Aorta (tissue), 5 donors: ENCODE measurements at regions not wholly inside any gene's neighbourhood (a gene's known extent, or its start where the extent isn't known, plus 50 kb on each side); places are given as distances from the start of the nearest gene placed in this dataset.

Source experiments
- ATAC-seq: fragments of 200-7000 bp; cut with Tn5 transposase; one replicate; pipeline ENCODE4 v1.9.1; 2022; ENCODE audit warnings: moderate library complexity; ENCODE audit not compliant: low FRiP score
- DNase-seq, 2 donors: peaks; one replicate each; pipeline ENCODE4 v3.0.0-alpha.2; 2020
- H3K27ac ChIP-seq, 2 donors: one replicate each; pipeline ENCODE4 v1.5.1; 2013; ENCODE audit warnings: low read length in 2 of 2, mild to moderate bottlenecking in 2 of 2, moderate library complexity in 2 of 2, control low read depth in 1 of 2, inconsistent platforms in 1 of 2, low read depth in 1 of 2
- H3K27me3 ChIP-seq, 2 donors: one replicate each; pipeline ENCODE4 v1.6.1; 2013; ENCODE audit warnings: control low read depth in 1 of 2, low read length in 1 of 2, mild to moderate bottlenecking in 1 of 2, moderate library complexity in 1 of 2; ENCODE audit not compliant: insufficient read depth in 2 of 2, control insufficient read depth in 1 of 2
- H3K36me3 ChIP-seq, 2 donors: one replicate each; pipeline ENCODE4 v1.6.1; 2013; ENCODE audit warnings: control low read depth in 1 of 2, low read length in 1 of 2, mild to moderate bottlenecking in 1 of 2; ENCODE audit not compliant: insufficient read depth in 2 of 2, control insufficient read depth in 1 of 2
- H3K4me1 ChIP-seq, 2 donors: one replicate each; pipeline ENCODE4 v1.6.1; 2013; ENCODE audit warnings: low read length in 2 of 2, control low read depth in 1 of 2, mild to moderate bottlenecking in 1 of 2, moderate library complexity in 1 of 2; ENCODE audit not compliant: insufficient read depth in 2 of 2, control insufficient read depth in 1 of 2
- H3K4me3 ChIP-seq, 2 donors: one replicate each; pipeline ENCODE4 v1.5.1; 2013; ENCODE audit warnings: low read length in 2 of 2, control low read depth in 1 of 2, mild to moderate bottlenecking in 1 of 2
- H3K9me3 ChIP-seq: one replicate; pipeline ENCODE4 v1.6.1; 2013; ENCODE audit warnings: mild to moderate bottlenecking, low read length; ENCODE audit not compliant: control insufficient read depth
- WGBS, 2 donors: extraction: QIAGEN DNeasy Blood & Tissue Kit; methylation state at CpG; one replicate each; pipeline ENCODE4 v1.1.7; 2013; 5-methylcytosine and 5-hydroxymethylcytosine counted together
- intact Hi-C, 2 donors: fragments of 100-400 bp; cut with DNase I; formaldehyde crosslinking; loops; one replicate each; pipeline versions ENCODE4 v1.14.2 to v1.15.0; 2022
- donor health status: healthy with polysubstance abuse.
- donor health status: Bipolar disorder and iron deficiency.
- donor health status: DM: no; HTN: no; CAD: no.
- donor health status: DM: no; HTN: no; CAD: no.
- donor health status: DM: yes; HTN: yes; CAD: no.

GRCh38 chr12:28645891-28646290 lies 455.6 kb downstream of the CCDC91 start:
- Histone ChIP-seq H3K4me3 (no peak overlapping the region), H3K4me1 (no peaks in the 10 kb centered on the region), H3K27ac (no peak overlapping the region), H3K36me3 (no peaks in the 10 kb centered on the region), H3K9me3 (no peaks in the 10 kb centered on the region), H3K27me3 (no peaks in the 10 kb centered on the region)
- DNase-seq (no peak), ATAC-seq (no peak)
- WGBS, 2 donors: 90 to 93% methylated on average over 13 of the region's 13 CpGs
- intact Hi-C loops: no loop called here

- no peak for DNase-seq
- 91 to 100% methylated on average over 1 of the region's 1 CpG for WGBS, 2 donors
These were observed 460.6 kb downstream of the CCDC91 start for GRCh38 chr12:28650906-28651305.

GRCh38 chr12:28652239-28652638 lies 462.0 kb downstream of the CCDC91 start:
- Histone ChIP-seq H3K36me3 (no peaks in the 10 kb centered on the region), H3K27ac (no peak overlapping the region), H3K27me3 (no peaks in the 10 kb centered on the region), H3K4me1 (no peaks in the 10 kb centered on the region), H3K4me3 (no peak overlapping the region), H3K9me3 (no peaks in the 10 kb centered on the region)
- intact Hi-C loops: no loop called here
- no peak for DNase-seq
- ATAC-seq: no peak
- WGBS, 2 donors: 84 to 88% methylated on average over 1 of the region's 1 CpG

More at GRCh38 chr12:28650906-28651305, 460.6 kb downstream of the CCDC91 start:
- no peaks in the 10 kb centered on the region for H3K9me3 ChIP-seq
- H3K27ac ChIP-seq: no peak overlapping the region
- H3K4me1 ChIP-seq: no peaks in the 10 kb centered on the region
- H3K27me3 ChIP-seq: no peaks in the 10 kb centered on the region
- intact Hi-C loops: no loop called here
- no peak for ATAC-seq
- no peak overlapping the region for H3K4me3 ChIP-seq
- no peaks in the 10 kb centered on the region for H3K36me3 ChIP-seq

DNA sequence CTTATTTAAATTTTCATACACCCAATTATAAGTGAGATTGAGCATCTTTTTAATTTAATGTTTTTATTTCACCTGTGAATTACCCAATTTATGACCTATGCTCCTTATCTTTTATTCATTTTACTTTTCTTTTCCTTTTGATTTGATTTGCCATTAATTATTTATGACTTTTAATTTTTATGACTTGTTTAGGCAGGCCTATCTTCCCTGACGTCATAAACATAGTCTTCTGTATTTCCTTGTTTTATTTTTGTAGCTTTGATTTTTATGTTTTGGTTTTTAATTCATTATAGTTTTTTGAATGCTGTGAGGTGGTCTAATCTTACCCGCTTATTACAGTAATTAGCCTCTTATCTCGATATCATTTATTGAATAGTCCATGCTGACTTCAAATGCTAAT lies 467.1 kb upstream of the FAR2 start:
- ATAC-seq (no peak), DNase-seq (no peak)
- no peaks in the 10 kb centered on the region for H3K27me3 ChIP-seq
- no peak overlapping the region for H3K27ac ChIP-seq
- no peaks in the 10 kb centered on the region for H3K36me3 ChIP-seq
- intact Hi-C loops: no loop called here
- no peaks in the 10 kb centered on the region for H3K4me1 ChIP-seq
- 87% methylated on average over 3 of the region's 3 CpGs for WGBS, 2 donors
- H3K4me3 ChIP-seq: no peak overlapping the region
- peaks cover 2% of the 10 kb centered on the region for H3K9me3 ChIP-seq

DNA sequence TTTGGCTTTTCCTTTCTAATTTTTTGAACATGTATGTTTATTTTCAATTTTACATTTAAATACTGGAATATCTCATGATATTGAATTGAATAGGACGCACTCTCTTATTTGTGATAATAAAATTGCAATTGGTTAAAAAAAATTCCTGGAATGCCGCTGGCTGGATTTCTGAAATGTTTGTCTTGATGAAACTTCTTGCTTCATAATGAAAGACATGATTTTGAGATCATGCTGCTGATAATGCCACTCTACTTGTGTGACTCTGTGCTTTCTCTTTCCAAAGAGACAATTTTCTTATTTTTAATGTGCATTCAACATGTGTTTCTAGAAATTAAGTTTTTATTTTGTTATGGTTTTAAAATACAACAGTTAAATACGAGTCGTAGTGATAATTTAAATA lies 465.7 kb upstream of the FAR2 start:
- H3K4me3 ChIP-seq: no peak overlapping the region
- no peaks in the 10 kb centered on the region for H3K4me1 ChIP-seq
- DNase-seq: no peak
- no peak for ATAC-seq
- H3K36me3 ChIP-seq: no peaks in the 10 kb centered on the region
- no peak overlapping the region for H3K27ac ChIP-seq
- 66 to 79% methylated on average over 4 of the region's 4 CpGs for WGBS, 2 donors
- intact Hi-C loops: no loop called here
- H3K9me3 ChIP-seq: peaks cover 2% of the 10 kb centered on the region
- H3K27me3 ChIP-seq: no peaks in the 10 kb centered on the region

- Histone ChIP-seq H3K27ac (no peak overlapping the region), H3K4me1 (peaks cover 0 to 2% of the 10 kb centered on the region in 2 donors), H3K9me3 (no peaks in the 10 kb centered on the region), H3K27me3 (no peaks in the 10 kb centered on the region), H3K36me3 (no peaks in the 10 kb centered on the region), H3K4me3 (no peak overlapping the region)
- intact Hi-C loops: no loop called here
- ATAC-seq (no peak), DNase-seq (no peak)
- 90% methylated on average over 4 of the region's 4 CpGs for WGBS, 2 donors
These were observed 459.5 kb upstream of the FAR2 start for GRCh38 chr12:28689398-28690175.

DNA sequence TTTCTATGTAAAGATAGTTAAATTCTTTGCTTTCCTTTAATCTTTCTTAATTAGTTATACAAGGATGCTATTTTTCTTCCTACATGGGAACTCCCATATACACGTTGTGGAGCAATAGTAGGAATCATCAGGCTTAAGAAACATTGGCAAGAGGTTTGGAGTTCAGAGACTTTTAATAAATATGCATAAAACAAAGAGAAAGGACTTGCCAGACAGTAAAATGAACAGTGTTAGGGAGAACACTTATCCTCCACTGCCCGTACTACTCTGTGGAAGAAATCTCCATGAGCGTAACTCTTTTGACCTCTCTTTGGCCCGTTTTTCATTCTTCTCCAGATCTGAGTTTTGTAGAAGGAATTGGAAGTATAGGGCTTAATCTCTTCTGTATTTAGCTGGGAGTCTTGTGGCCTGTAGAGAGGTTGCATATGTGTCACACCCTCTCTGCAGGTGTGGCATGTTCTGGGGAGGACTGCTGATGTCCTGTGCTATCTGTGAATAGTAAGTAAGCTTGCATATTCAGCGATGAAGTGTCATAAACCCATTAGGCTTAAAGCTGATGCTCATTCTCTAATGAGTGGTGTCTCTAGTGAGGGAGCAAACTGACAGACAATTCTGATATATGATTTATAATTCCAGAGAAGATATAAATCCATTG lies 455.4 kb upstream of the FAR2 start:
- Histone ChIP-seq H3K27ac (no peak overlapping the region), H3K9me3 (no peaks in the 10 kb centered on the region), H3K4me3 (no peak overlapping the region), H3K27me3 (no peaks in the 10 kb centered on the region), H3K36me3 (no peaks in the 10 kb centered on the region), H3K4me1 (peaks cover 0 to 2% of the 10 kb centered on the region in 2 donors)
- DNase-seq: no peak
- intact Hi-C loops: no loop called here
- 69 to 78% methylated on average over 5 of the region's 5 CpGs for WGBS, 2 donors
- ATAC-seq: no peak

DNA sequence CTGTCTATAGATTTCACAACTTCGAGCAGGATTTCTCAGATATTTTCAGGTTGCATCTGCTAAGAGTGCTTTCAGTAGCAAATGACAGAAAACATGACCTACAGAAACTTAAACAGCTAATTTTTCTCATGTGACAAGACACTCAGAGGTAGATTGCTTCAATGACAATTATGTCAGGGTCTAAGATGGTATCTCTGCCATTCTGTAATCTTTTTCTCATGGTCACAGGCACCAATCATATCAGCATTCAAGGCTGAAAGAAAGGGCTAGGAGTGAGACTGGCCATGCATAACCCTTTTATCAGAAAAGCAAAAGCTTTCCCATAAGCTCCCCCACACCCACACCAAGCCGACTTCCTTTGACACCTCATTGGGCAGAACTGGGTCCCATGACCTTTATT lies 450.5 kb upstream of the FAR2 start:
- Histone ChIP-seq H3K9me3 (no peaks in the 10 kb centered on the region), H3K27me3 (no peaks in the 10 kb centered on the region), H3K27ac (no peak overlapping the region), H3K4me3 (no peak overlapping the region), H3K4me1 (no peaks in the 10 kb centered on the region), H3K36me3 (no peaks in the 10 kb centered on the region)
- DNase-seq (no peak), ATAC-seq (no peak)
- WGBS, 2 donors: 68 to 85% methylated on average over 2 of the region's 2 CpGs
- intact Hi-C loops: no loop called here

DNA sequence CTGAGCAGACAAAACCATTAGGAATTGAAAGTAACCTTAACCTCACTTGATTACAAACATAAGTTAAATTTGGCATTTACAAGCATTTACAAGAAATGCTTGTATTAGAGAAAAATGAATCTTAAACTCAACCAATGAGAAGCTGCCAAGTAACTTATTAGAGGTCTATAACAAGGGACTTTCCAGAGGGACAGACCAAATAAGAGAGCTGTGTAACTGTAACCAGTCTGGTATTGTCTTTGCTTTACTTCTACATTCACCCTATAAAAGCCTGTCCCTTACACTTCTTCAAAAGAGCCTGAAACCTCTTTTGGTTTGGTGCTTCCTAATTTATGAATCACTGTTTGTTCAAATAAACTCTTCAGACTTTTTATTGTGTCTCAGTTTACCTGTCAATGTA lies 450.0 kb upstream of the FAR2 start:
- no peak for DNase-seq
- intact Hi-C loops: no loop called here
- H3K4me3 ChIP-seq: no peak overlapping the region

More for the DNA sequence above, 450.0 kb upstream of the FAR2 start:
- ATAC-seq: no peak
- H3K36me3 ChIP-seq: no peaks in the 10 kb centered on the region
- H3K27me3 ChIP-seq: no peaks in the 10 kb centered on the region
- no peaks in the 10 kb centered on the region for H3K4me1 ChIP-seq
- no peak overlapping the region for H3K27ac ChIP-seq
- H3K9me3 ChIP-seq: no peaks in the 10 kb centered on the region
